ENCODE measurements at regions not wholly inside any gene's neighbourhood (a gene's known extent, or its start where the extent isn't known, plus 50 kb on each side); places are given as distances from the start of the nearest gene placed in this dataset.

GRCh38 chr5:97364731-97365130 is 181.7 kb upstream of the RIOK2 start:
- WGBS, 2 experiments (ENCODE audit: extremely low coverage in 2 of 2, insufficient read length in 1 of 2), result no CpG with 5 or more reads among the region's 1 CpG
- Histone ChIP-seq H3K4me1 (ENCODE audit: control insufficient read depth, insufficient read depth, low read length) (no peaks in the 10 kb centered on the region), H2BK20ac (ENCODE audit: low read depth, low read length) (no peak overlapping the region), H3K23ac (ENCODE audit: low read depth, low read length) (no peak overlapping the region), H4K91ac (ENCODE audit: insufficient read depth, low read depth, low read length) (no peak overlapping the region), H4K20me1 (ENCODE audit: insufficient read depth, low read length) (no peaks in the 10 kb centered on the region), H3K9me1 (ENCODE audit: insufficient read depth, low read length) (no peaks in the 10 kb centered on the region), H3K27ac (ENCODE audit: insufficient read depth, low read length) (no peak overlapping the region), H3K4me3 (ENCODE audit: insufficient read depth, low read depth, low read length) (no peak overlapping the region), H3K9me3 (ENCODE audit: control insufficient read depth, insufficient read depth, low read length) (no peaks in the 10 kb centered on the region), H4K8ac (ENCODE audit: low read depth in 2 of 2, low read length in 2 of 2) (no peak overlapping the region), H3K56ac (ENCODE audit: extremely low read depth, insufficient read depth, low read length) (no peak overlapping the region), H4K5ac (ENCODE audit: low read depth, low read length) (no peak overlapping the region), H3K4ac (ENCODE audit: low read depth, low read length) (no peak overlapping the region), H2AFZ (replicated peaks; ENCODE audit: low read length, poor library complexity) (no peak overlapping the region), H2AK9ac (replicated peaks; ENCODE audit: low read depth, low read length, poor library complexity) (no peak overlapping the region), H2AK5ac (ENCODE audit: low read depth, low read length) (no peak overlapping the region), H3K27me3 (ENCODE audit: control insufficient read depth, insufficient read depth, low read length) (no peaks in the 10 kb centered on the region), H3K9ac (ENCODE audit: low read depth, low read length) (no peak overlapping the region), H3K79me1 (ENCODE audit: low read depth in 1 of 2, low read length in 2 of 2) (no peaks in the 10 kb centered on the region), H2BK120ac (ENCODE audit: low read depth, low read length) (no peak overlapping the region), H2BK5ac (ENCODE audit: low read depth, low read length, poor library complexity, severe bottlenecking) (no peak overlapping the region), H3K36me3 (ENCODE audit: control insufficient read depth, insufficient read depth, low read length) (no peaks in the 10 kb centered on the region), H3K18ac (ENCODE audit: low read depth, low read length) (no peak overlapping the region), H2BK15ac (ENCODE audit: low read depth, low read length) (no peak overlapping the region), H3K14ac (replicated peaks; ENCODE audit: low read depth, low read length) (no peak overlapping the region), H3K4me2 (ENCODE audit: low read depth, low read length) (no peak overlapping the region)
- dilution Hi-C loops (cut with HindIII; ENCODE audit: low sequenced_read_pairs, unreplicated experiment) (no loop called here), in situ Hi-C loops (cut with MboI; ENCODE audit: low sequenced_read_pairs) (no loop called here), intact Hi-C loops (cut with micrococcal nuclease) (loop anchor here (5.0 kb wide), 1 partner anchor 392 kb away; no protein-coding TSS in a partner anchor)
- ChIA-PET POLR2A (ENCODE audit: unreplicated experiment) (interaction anchor here (0.6 kb wide), 1 partner anchor 1720 kb away, joined by 3 read pairs; no protein-coding TSS in a partner anchor), CTCF (no interaction called here)
- BruUV-seq (replicated peaks), result no TSS peak
- no peak for TF ChIP-seq ELK1 (IDR thresholded peaks at IDR 0.05; ENCODE audit: borderline replicate concordance, low read depth, low read length)
- TF ChIP-seq NFE2L2 (IDR thresholded peaks at IDR 0.05; ENCODE audit: low read depth, low read length), result no peak
- no peak for TF ChIP-seq MAZ (IDR thresholded peaks at IDR 0.05; ENCODE audit: borderline replicate concordance, low read depth, low read length)
- no peak for TF ChIP-seq CEBPB (IDR thresholded peaks at IDR 0.05; ENCODE audit: low read depth, low read length)
- no peak for TF ChIP-seq USF2 (IDR thresholded peaks at IDR 0.05; ENCODE audit: low read depth, low read length)
- no peak for TF ChIP-seq CHD1 (IDR thresholded peaks at IDR 0.05; ENCODE audit: low read depth, low read length)
- no peak for TF ChIP-seq RCOR1 (IDR thresholded peaks at IDR 0.05; ENCODE audit: insufficient replicate concordance, low read length)
- TF ChIP-seq MAFK (IDR thresholded peaks at IDR 0.05; ENCODE audit: low read depth, low read length), result no peak
- no peak for TF ChIP-seq MXI1 (IDR thresholded peaks at IDR 0.05; ENCODE audit: borderline replicate concordance, low read depth, low read length)
- TF ChIP-seq SMC3 (IDR thresholded peaks at IDR 0.05; ENCODE audit: low read depth, low read length), result no peak
- no peak for TF ChIP-seq POLR2A (IDR thresholded peaks at IDR 0.05; ENCODE audit: low read depth, low read length)
- TF ChIP-seq RAD21 (IDR thresholded peaks at IDR 0.05; ENCODE audit: low read length), result no peak
- TF ChIP-seq FOS (IDR thresholded peaks at IDR 0.05; ENCODE audit: low read depth, low read length), result no peak
- no peak for TF ChIP-seq CTCF (conservative IDR thresholded peaks at IDR 0.05; ENCODE audit: low read depth, low read length)
- DNase-seq (no peak), ATAC-seq (ENCODE audit: low read depth) (no peak)
